ENCODE measurements at regions not wholly inside any gene's neighbourhood (a gene's known extent, or its start where the extent isn't known, plus 50 kb on each side); places are given as distances from the start of the nearest gene placed in this dataset.

- TF ChIP-seq, protein P1, sequence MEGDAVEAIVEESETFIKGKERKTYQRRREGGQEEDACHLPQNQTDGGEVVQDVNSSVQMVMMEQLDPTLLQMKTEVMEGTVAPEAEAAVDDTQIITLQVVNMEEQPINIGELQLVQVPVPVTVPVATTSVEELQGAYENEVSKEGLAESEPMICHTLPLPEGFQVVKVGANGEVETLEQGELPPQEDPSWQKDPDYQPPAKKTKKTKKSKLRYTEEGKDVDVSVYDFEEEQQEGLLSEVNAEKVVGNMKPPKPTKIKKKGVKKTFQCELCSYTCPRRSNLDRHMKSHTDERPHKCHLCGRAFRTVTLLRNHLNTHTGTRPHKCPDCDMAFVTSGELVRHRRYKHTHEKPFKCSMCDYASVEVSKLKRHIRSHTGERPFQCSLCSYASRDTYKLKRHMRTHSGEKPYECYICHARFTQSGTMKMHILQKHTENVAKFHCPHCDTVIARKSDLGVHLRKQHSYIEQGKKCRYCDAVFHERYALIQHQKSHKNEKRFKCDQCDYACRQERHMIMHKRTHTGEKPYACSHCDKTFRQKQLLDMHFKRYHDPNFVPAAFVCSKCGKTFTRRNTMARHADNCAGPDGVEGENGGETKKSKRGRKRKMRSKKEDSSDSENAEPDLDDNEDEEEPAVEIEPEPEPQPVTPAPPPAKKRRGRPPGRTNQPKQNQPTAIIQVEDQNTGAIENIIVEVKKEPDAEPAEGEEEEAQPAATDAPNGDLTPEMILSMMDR (conservative IDR thresholded peaks at IDR 0.05; ENCODE audit: low read length): no peak
- TF ChIP-seq EZH2phosphoT487 (IDR thresholded peaks at IDR 0.05; ENCODE audit: borderline replicate concordance, low read depth, low read length): no peak
Measured at GRCh38 chr13:56837161-56837560, 303.6 kb upstream of the PRR20A start.
